Endothelial cell of umbilical vein (primary cell): ENCODE measurements at regions not wholly inside any gene's neighbourhood (a gene's known extent, or its start where the extent isn't known, plus 50 kb on each side); places are given as distances from the start of the nearest gene placed in this dataset.

ENCODE experiments used
- BruUV-seq: library from RNA; stranded (reverse); fragments of 400-500 nt; replicated peaks from 2 replicates; lab custom pipeline; 2021; lab: Mats Ljungman, UMichigan
- CTCF ChIA-PET: fragments of 300-600, 350-600 bp; sonication (Branson Sonifier 250); formaldehyde crosslinking; loops from one replicate; lab custom pipeline; 2021; ENCODE audit warnings: antibody characterized with exemption, inconsistent platforms; lab: Charles Lee
- POLR2A ChIA-PET: fragments of 300-600, 350-600 bp; sonication (Branson Sonifier 250); formaldehyde crosslinking; loops from one replicate; lab custom pipeline; 2021; ENCODE audit warnings: antibody characterized with exemption, inconsistent platforms; lab: Charles Lee
- DNase-seq: peaks from one replicate; pipeline ENCODE4 v3.0.0-alpha.2; 2011; ENCODE audit warnings: low read depth, low spot score
- FAIRE-seq: peaks from 2 replicates; lab custom pipeline; 2011; peaks lifted over from hg19 to GRCh38; lab: Jason Lieb, UNC
- H2AFZ ChIP-seq: 2 replicates; pipeline ENCODE4 v1.6.0; 2012; ENCODE audit warnings: low read depth, low read length, control low read depth, inconsistent platforms
- H3K27ac ChIP-seq: 2 replicates; pipeline ENCODE4 v1.5.1; 2011; ENCODE audit warnings: low read depth, mild to moderate bottlenecking, control low read depth, low read length, moderate library complexity; ENCODE audit not compliant: insufficient read depth
- H3K27me3 ChIP-seq, 2 experiments: 2 replicates each; pipeline versions ENCODE4 v1.6.0 to v1.6.1; 2011; ENCODE audit warnings: low read length in 2 of 2, mixed read lengths in 1 of 2; ENCODE audit not compliant: control insufficient read depth in 2 of 2, insufficient read depth in 2 of 2
- H3K36me3 ChIP-seq, 2 experiments: 2 replicates in 1 of 2; 3 replicates in 1 of 2; pipeline ENCODE4 v1.5.1; 2011; ENCODE audit warnings: low read length in 2 of 2, mild to moderate bottlenecking in 1 of 2, moderate library complexity in 1 of 2; ENCODE audit not compliant: control insufficient read depth in 2 of 2, insufficient read depth in 2 of 2; ENCODE audit errors: extremely low read depth in 1 of 2
- H3K4me1 ChIP-seq: 3 replicates; pipeline ENCODE4 v1.5.1; 2011; ENCODE audit warnings: mild to moderate bottlenecking, low read length; ENCODE audit not compliant: control insufficient read depth, insufficient read depth; ENCODE audit errors: extremely low read depth
- H3K4me2 ChIP-seq: 2 replicates; pipeline ENCODE4 v1.6.1; 2011; ENCODE audit warnings: low read length, control low read depth, mixed read lengths; ENCODE audit not compliant: insufficient read depth
- H3K4me3 ChIP-seq, 3 experiments: fragments of 200-600 bp in 1 of 3; sonication (generic), shearing (Covaris generic) in 1 of 3; replicated peaks in 1 of 3; 2 replicates each; pipeline ENCODE4 v1.5.1; 2011 to 2016; ENCODE audit warnings: control low read depth in 3 of 3, low read length in 3 of 3, mild to moderate bottlenecking in 2 of 3, inconsistent platforms in 1 of 3, low read depth in 1 of 3, moderate library complexity in 1 of 3; ENCODE audit not compliant: insufficient read depth in 1 of 3
- H3K79me2 ChIP-seq: 2 replicates; pipeline ENCODE4 v1.6.0; 2012; ENCODE audit warnings: low read length, inconsistent platforms; ENCODE audit not compliant: control insufficient read depth, insufficient read depth
- H3K9ac ChIP-seq: replicated peaks from 2 replicates; pipeline ENCODE3; 2011; ENCODE audit warnings: low read length, control low read depth; ENCODE audit not compliant: insufficient read depth; ENCODE audit errors: extremely low read depth
- H3K9me1 ChIP-seq: replicated peaks from 3 replicates; pipeline ENCODE4 v1.6.0; 2011; ENCODE audit warnings: mild to moderate bottlenecking, low read length; ENCODE audit not compliant: control insufficient read depth, insufficient read depth; ENCODE audit errors: extremely low read depth
- H3K9me3 ChIP-seq: replicated peaks from 2 replicates; pipeline ENCODE4 v1.5.1; 2012; ENCODE audit warnings: low read length, inconsistent platforms; ENCODE audit not compliant: control insufficient read depth, insufficient read depth
- H4K20me1 ChIP-seq: replicated peaks from 2 replicates; pipeline ENCODE3; 2011; ENCODE audit warnings: mild to moderate bottlenecking, low read length; ENCODE audit not compliant: control insufficient read depth, insufficient read depth; ENCODE audit errors: extremely low read depth
- CTCF ChIP-seq, 2 donors: IDR thresholded peaks; 1 replicate in 1 of 2; 2 replicates in 1 of 2; pipeline ENCODE4 v1.5.1; 2011; ENCODE audit warnings: low read length in 2 of 2, mild to moderate bottlenecking in 2 of 2, moderate library complexity in 2 of 2, control low read depth in 1 of 2, inconsistent platforms in 1 of 2, low read depth in 1 of 2; ENCODE audit not compliant: insufficient read depth in 1 of 2; ENCODE audit errors: extremely low read depth in 1 of 2
- EZH2 ChIP-seq: IDR thresholded peaks from 2 replicates; pipeline ENCODE4 v1.6.1; 2012; ENCODE audit warnings: borderline replicate concordance, low read depth, mild to moderate bottlenecking, moderate library complexity, low read length, inconsistent platforms; ENCODE audit not compliant: severe bottlenecking
- FOS ChIP-seq: IDR thresholded peaks from 2 replicates; pipeline ENCODE4 v1.6.1; 2011; ENCODE audit warnings: mild to moderate bottlenecking, low read length, moderate library complexity, borderline replicate concordance; ENCODE audit not compliant: insufficient read depth
- GATA2 ChIP-seq: IDR thresholded peaks from 2 replicates; pipeline ENCODE4 v1.7.0; 2011; ENCODE audit warnings: low read depth, mild to moderate bottlenecking, moderate library complexity, mixed read lengths, low read length; ENCODE audit not compliant: insufficient read length, insufficient read depth
- JUN ChIP-seq: IDR thresholded peaks from 2 replicates; pipeline ENCODE4 v1.6.1; 2011; ENCODE audit warnings: borderline replicate concordance, low read depth; ENCODE audit not compliant: insufficient read length, insufficient read depth
- MAX ChIP-seq: IDR thresholded peaks from 2 replicates; pipeline ENCODE4 v1.6.1; 2011; ENCODE audit not compliant: insufficient read depth, insufficient read length
- MYC ChIP-seq: IDR thresholded peaks from one replicate; pipeline ENCODE4 v1.6.1; 2011; ENCODE audit warnings: mild to moderate bottlenecking, low read depth, low read length
- POLR2A ChIP-seq: IDR thresholded peaks from 2 replicates; pipeline ENCODE4 v1.6.1; 2012; ENCODE audit warnings: low read depth, mild to moderate bottlenecking, control low read depth, low read length
- POLR2AphosphoS5 ChIP-seq: IDR thresholded peaks from 2 replicates; pipeline ENCODE4 v1.6.1; 2012; ENCODE audit warnings: low read depth, mild to moderate bottlenecking, control low read depth, low read length, moderate library complexity; ENCODE audit not compliant: insufficient read depth
- dilution Hi-C: fragments of 300-500 bp; cut with MboI; formaldehyde crosslinking; loops from one replicate; pipeline ENCODE4 v1.15.0; 2019; ENCODE audit warnings: low sequenced_read_pairs; ENCODE audit not compliant: extremely low pct_ligation_motif_present
- intact Hi-C: fragments of 100-400 bp; cut with micrococcal nuclease; formaldehyde crosslinking; loops from one replicate; pipeline ENCODE4 v1.10.0; 2022

- H3K27me3 ChIP-seq: no peaks in the 10 kb centered on the region
- H3K27ac ChIP-seq: no peak overlapping the region
- TF ChIP-seq POLR2AphosphoS5: no peak
- TF ChIP-seq CTCF (IDR thresholded peaks at IDR 0.05; ENCODE audit: extremely low read depth in 1 of 2, insufficient read depth in 1 of 2, low read depth in 1 of 2, low read length in 2 of 2): no peak
- TF ChIP-seq MYC: no peak
- TF ChIP-seq MAX: no peak
- no peak for TF ChIP-seq POLR2A
- no peak for TF ChIP-seq JUN
- no peak for TF ChIP-seq GATA2
- TF ChIP-seq FOS: no peak
- TF ChIP-seq EZH2: no peak
- POLR2A ChIA-PET: no interaction called here
- no peak overlapping the region for H3K4me3 ChIP-seq
- dilution Hi-C loops: no loop called here
- no peaks in the 10 kb centered on the region for H3K36me3 ChIP-seq
- H3K4me2 ChIP-seq: no peak overlapping the region
- H3K79me2 ChIP-seq: no peaks in the 10 kb centered on the region
- CTCF ChIA-PET: no interaction called here
- no peaks in the 10 kb centered on the region for H4K20me1 ChIP-seq
- no TSS peak for BruUV-seq
- no peaks in the 10 kb centered on the region for H3K4me1 ChIP-seq
- H2AFZ ChIP-seq: no peak overlapping the region
- intact Hi-C loops: no loop called here
- H3K9me1 ChIP-seq: no peaks in the 10 kb centered on the region
- no peak for FAIRE-seq
- no peak overlapping the region for H3K9ac ChIP-seq
- no peaks in the 10 kb centered on the region for H3K9me3 ChIP-seq
- DNase-seq: no peak
Measured at GRCh38 chr16:59905606-59906005, 1171.5 kb upstream of the GOT2 start.
